Endothelial cell of umbilical vein (primary cell): ENCODE measurements at regions not wholly inside any gene's neighbourhood (a gene's known extent, or its start where the extent isn't known, plus 50 kb on each side); places are given as distances from the start of the nearest gene placed in this dataset.

ENCODE experiments used
- BruUV-seq: library from RNA; stranded (reverse); fragments of 400-500 nt; replicated peaks from 2 replicates; lab custom pipeline; 2021; lab: Mats Ljungman, UMichigan
- CTCF ChIA-PET: fragments of 300-600, 350-600 bp; sonication (Branson Sonifier 250); formaldehyde crosslinking; loops from one replicate; lab custom pipeline; 2021; ENCODE audit warnings: antibody characterized with exemption, inconsistent platforms; lab: Charles Lee
- POLR2A ChIA-PET: fragments of 300-600, 350-600 bp; sonication (Branson Sonifier 250); formaldehyde crosslinking; loops from one replicate; lab custom pipeline; 2021; ENCODE audit warnings: antibody characterized with exemption, inconsistent platforms; lab: Charles Lee
- DNase-seq: peaks from one replicate; pipeline ENCODE4 v3.0.0-alpha.2; 2011; ENCODE audit warnings: low read depth, low spot score
- FAIRE-seq: peaks from 2 replicates; lab custom pipeline; 2011; peaks lifted over from hg19 to GRCh38; lab: Jason Lieb, UNC
- H2AFZ ChIP-seq: 2 replicates; pipeline ENCODE4 v1.6.0; 2012; ENCODE audit warnings: low read depth, low read length, control low read depth, inconsistent platforms
- H3K27ac ChIP-seq: 2 replicates; pipeline ENCODE4 v1.5.1; 2011; ENCODE audit warnings: low read depth, mild to moderate bottlenecking, control low read depth, low read length, moderate library complexity; ENCODE audit not compliant: insufficient read depth
- H3K27me3 ChIP-seq, 2 experiments: 2 replicates each; pipeline versions ENCODE4 v1.6.0 to v1.6.1; 2011; ENCODE audit warnings: low read length in 2 of 2, mixed read lengths in 1 of 2; ENCODE audit not compliant: control insufficient read depth in 2 of 2, insufficient read depth in 2 of 2
- H3K36me3 ChIP-seq, 2 experiments: 2 replicates in 1 of 2; 3 replicates in 1 of 2; pipeline ENCODE4 v1.5.1; 2011; ENCODE audit warnings: low read length in 2 of 2, mild to moderate bottlenecking in 1 of 2, moderate library complexity in 1 of 2; ENCODE audit not compliant: control insufficient read depth in 2 of 2, insufficient read depth in 2 of 2; ENCODE audit errors: extremely low read depth in 1 of 2
- H3K4me1 ChIP-seq: 3 replicates; pipeline ENCODE4 v1.5.1; 2011; ENCODE audit warnings: mild to moderate bottlenecking, low read length; ENCODE audit not compliant: control insufficient read depth, insufficient read depth; ENCODE audit errors: extremely low read depth
- H3K4me2 ChIP-seq: 2 replicates; pipeline ENCODE4 v1.6.1; 2011; ENCODE audit warnings: low read length, control low read depth, mixed read lengths; ENCODE audit not compliant: insufficient read depth
- H3K4me3 ChIP-seq, 3 experiments: fragments of 200-600 bp in 1 of 3; sonication (generic), shearing (Covaris generic) in 1 of 3; replicated peaks in 1 of 3; 2 replicates each; pipeline ENCODE4 v1.5.1; 2011 to 2016; ENCODE audit warnings: control low read depth in 3 of 3, low read length in 3 of 3, mild to moderate bottlenecking in 2 of 3, inconsistent platforms in 1 of 3, low read depth in 1 of 3, moderate library complexity in 1 of 3; ENCODE audit not compliant: insufficient read depth in 1 of 3
- H3K79me2 ChIP-seq: 2 replicates; pipeline ENCODE4 v1.6.0; 2012; ENCODE audit warnings: low read length, inconsistent platforms; ENCODE audit not compliant: control insufficient read depth, insufficient read depth
- H3K9ac ChIP-seq: replicated peaks from 2 replicates; pipeline ENCODE3; 2011; ENCODE audit warnings: low read length, control low read depth; ENCODE audit not compliant: insufficient read depth; ENCODE audit errors: extremely low read depth
- H3K9me1 ChIP-seq: replicated peaks from 3 replicates; pipeline ENCODE4 v1.6.0; 2011; ENCODE audit warnings: mild to moderate bottlenecking, low read length; ENCODE audit not compliant: control insufficient read depth, insufficient read depth; ENCODE audit errors: extremely low read depth
- H3K9me3 ChIP-seq: replicated peaks from 2 replicates; pipeline ENCODE4 v1.5.1; 2012; ENCODE audit warnings: low read length, inconsistent platforms; ENCODE audit not compliant: control insufficient read depth, insufficient read depth
- H4K20me1 ChIP-seq: replicated peaks from 2 replicates; pipeline ENCODE3; 2011; ENCODE audit warnings: mild to moderate bottlenecking, low read length; ENCODE audit not compliant: control insufficient read depth, insufficient read depth; ENCODE audit errors: extremely low read depth
- EZH2 ChIP-seq: IDR thresholded peaks from 2 replicates; pipeline ENCODE4 v1.6.1; 2012; ENCODE audit warnings: borderline replicate concordance, low read depth, mild to moderate bottlenecking, moderate library complexity, low read length, inconsistent platforms; ENCODE audit not compliant: severe bottlenecking
- FOS ChIP-seq: IDR thresholded peaks from 2 replicates; pipeline ENCODE4 v1.6.1; 2011; ENCODE audit warnings: mild to moderate bottlenecking, low read length, moderate library complexity, borderline replicate concordance; ENCODE audit not compliant: insufficient read depth
- GATA2 ChIP-seq: IDR thresholded peaks from 2 replicates; pipeline ENCODE4 v1.7.0; 2011; ENCODE audit warnings: low read depth, mild to moderate bottlenecking, moderate library complexity, mixed read lengths, low read length; ENCODE audit not compliant: insufficient read length, insufficient read depth
- JUN ChIP-seq: IDR thresholded peaks from 2 replicates; pipeline ENCODE4 v1.6.1; 2011; ENCODE audit warnings: borderline replicate concordance, low read depth; ENCODE audit not compliant: insufficient read length, insufficient read depth
- MYC ChIP-seq: IDR thresholded peaks from one replicate; pipeline ENCODE4 v1.6.1; 2011; ENCODE audit warnings: mild to moderate bottlenecking, low read depth, low read length
- POLR2A ChIP-seq: IDR thresholded peaks from 2 replicates; pipeline ENCODE4 v1.6.1; 2012; ENCODE audit warnings: low read depth, mild to moderate bottlenecking, control low read depth, low read length
- POLR2AphosphoS5 ChIP-seq: IDR thresholded peaks from 2 replicates; pipeline ENCODE4 v1.6.1; 2012; ENCODE audit warnings: low read depth, mild to moderate bottlenecking, control low read depth, low read length, moderate library complexity; ENCODE audit not compliant: insufficient read depth
- dilution Hi-C: fragments of 300-500 bp; cut with MboI; formaldehyde crosslinking; loops from one replicate; pipeline ENCODE4 v1.15.0; 2019; ENCODE audit warnings: low sequenced_read_pairs; ENCODE audit not compliant: extremely low pct_ligation_motif_present
- intact Hi-C: fragments of 100-400 bp; cut with micrococcal nuclease; formaldehyde crosslinking; loops from one replicate; pipeline ENCODE4 v1.10.0; 2022
- TF ChIP-seq, protein P1 (sequence below): IDR thresholded peaks from 2 replicates; pipeline ENCODE4 v1.6.1; 2011; ENCODE audit not compliant: insufficient read depth, insufficient read length
- TF ChIP-seq, protein P2 (sequence below), 2 donors: IDR thresholded peaks; 1 replicate in 1 of 2; 2 replicates in 1 of 2; pipeline ENCODE4 v1.5.1; 2011; ENCODE audit warnings: low read length in 2 of 2, mild to moderate bottlenecking in 2 of 2, moderate library complexity in 2 of 2, control low read depth in 1 of 2, inconsistent platforms in 1 of 2, low read depth in 1 of 2; ENCODE audit not compliant: insufficient read depth in 1 of 2; ENCODE audit errors: extremely low read depth in 1 of 2

DNA sequence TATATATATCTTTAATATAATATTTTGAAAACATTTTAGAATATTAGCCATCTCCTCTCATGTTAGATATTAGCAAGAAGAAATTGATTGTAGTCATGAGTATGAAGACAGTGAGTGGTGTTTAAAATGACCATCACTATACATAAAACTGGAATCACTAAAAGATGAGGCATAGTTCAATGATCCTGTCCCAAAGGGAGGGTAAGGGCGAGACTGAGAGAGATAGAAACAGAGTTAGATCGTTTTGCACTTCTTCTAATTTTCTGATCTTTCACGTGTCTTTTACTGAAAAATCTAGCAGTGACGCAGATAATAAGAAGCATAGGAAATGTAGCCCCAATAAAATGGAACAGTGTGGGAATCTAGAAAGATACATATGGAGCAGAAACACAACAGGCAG lies 627.4 kb downstream of the SLC16A7 start:
- Histone ChIP-seq H3K27me3 (no peaks in the 10 kb centered on the region), H3K4me1 (no peaks in the 10 kb centered on the region), H4K20me1 (no peaks in the 10 kb centered on the region), H3K36me3 (no peaks in the 10 kb centered on the region), H3K9me1 (no peaks in the 10 kb centered on the region), H2AFZ (no peak overlapping the region), H3K4me2 (no peak overlapping the region), H3K9me3 (no peaks in the 10 kb centered on the region), H3K9ac (no peak overlapping the region), H3K27ac (no peak overlapping the region), H3K4me3 (no peak overlapping the region), H3K79me2 (no peaks in the 10 kb centered on the region)
- CTCF ChIA-PET, result no interaction called here
- dilution Hi-C loops, result no loop called here
- POLR2A ChIA-PET, result no interaction called here
- TF ChIP-seq JUN, result no peak
- TF ChIP-seq, protein P1, sequence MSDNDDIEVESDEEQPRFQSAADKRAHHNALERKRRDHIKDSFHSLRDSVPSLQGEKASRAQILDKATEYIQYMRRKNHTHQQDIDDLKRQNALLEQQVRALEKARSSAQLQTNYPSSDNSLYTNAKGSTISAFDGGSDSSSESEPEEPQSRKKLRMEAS, result no peak
- TF ChIP-seq EZH2, result no peak
- no peak for TF ChIP-seq POLR2AphosphoS5
- no peak for TF ChIP-seq POLR2A
- no peak for TF ChIP-seq GATA2
- no peak for TF ChIP-seq MYC
- no peak for TF ChIP-seq FOS
- TF ChIP-seq, protein P2, sequence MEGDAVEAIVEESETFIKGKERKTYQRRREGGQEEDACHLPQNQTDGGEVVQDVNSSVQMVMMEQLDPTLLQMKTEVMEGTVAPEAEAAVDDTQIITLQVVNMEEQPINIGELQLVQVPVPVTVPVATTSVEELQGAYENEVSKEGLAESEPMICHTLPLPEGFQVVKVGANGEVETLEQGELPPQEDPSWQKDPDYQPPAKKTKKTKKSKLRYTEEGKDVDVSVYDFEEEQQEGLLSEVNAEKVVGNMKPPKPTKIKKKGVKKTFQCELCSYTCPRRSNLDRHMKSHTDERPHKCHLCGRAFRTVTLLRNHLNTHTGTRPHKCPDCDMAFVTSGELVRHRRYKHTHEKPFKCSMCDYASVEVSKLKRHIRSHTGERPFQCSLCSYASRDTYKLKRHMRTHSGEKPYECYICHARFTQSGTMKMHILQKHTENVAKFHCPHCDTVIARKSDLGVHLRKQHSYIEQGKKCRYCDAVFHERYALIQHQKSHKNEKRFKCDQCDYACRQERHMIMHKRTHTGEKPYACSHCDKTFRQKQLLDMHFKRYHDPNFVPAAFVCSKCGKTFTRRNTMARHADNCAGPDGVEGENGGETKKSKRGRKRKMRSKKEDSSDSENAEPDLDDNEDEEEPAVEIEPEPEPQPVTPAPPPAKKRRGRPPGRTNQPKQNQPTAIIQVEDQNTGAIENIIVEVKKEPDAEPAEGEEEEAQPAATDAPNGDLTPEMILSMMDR (IDR thresholded peaks at IDR 0.05; ENCODE audit: extremely low read depth in 1 of 2, insufficient read depth in 1 of 2, low read depth in 1 of 2, low read length in 2 of 2), result no peak
- DNase-seq, result no peak
- no peak for FAIRE-seq
- no TSS peak for BruUV-seq
- intact Hi-C loops, result loop anchor here (5.0 kb wide), 1 partner anchor 506 kb away; no protein-coding TSS in a partner anchor
